KMS-11 (cell line): ENCODE measurements at regions not wholly inside any gene's neighbourhood (a gene's known extent, or its start where the extent isn't known, plus 50 kb on each side); places are given as distances from the start of the nearest gene placed in this dataset.

Experiments
- H2AFZ ChIP-seq: fragments of 200-600 bp; sonication (generic); 2 replicates; pipeline ENCODE4 v1.6.1; 2016; ENCODE audit warnings: antibody characterized with exemption, mixed run types, low read depth
- H3K27ac ChIP-seq: fragments of 200-600 bp; sonication (generic); 2 replicates; pipeline ENCODE4 v1.6.1; 2016; ENCODE audit warnings: mild to moderate bottlenecking, mixed run types
- H3K27me3 ChIP-seq: fragments of 200-600 bp; sonication (generic); 2 replicates; pipeline ENCODE4 v1.6.1; 2017; ENCODE audit warnings: mild to moderate bottlenecking, low read depth, mixed run types, moderate library complexity; ENCODE audit not compliant: insufficient read depth
- H3K36me3 ChIP-seq: fragments of 200-600 bp; sonication (generic); 2 replicates; pipeline ENCODE4 v1.6.1; 2017; ENCODE audit warnings: mild to moderate bottlenecking, mixed run types; ENCODE audit not compliant: insufficient read depth
- H3K4me1 ChIP-seq: fragments of 200-600 bp; sonication (generic); 2 replicates; pipeline ENCODE4 v1.6.1; 2016; ENCODE audit warnings: mild to moderate bottlenecking, low read depth, mixed run types; ENCODE audit not compliant: poor library complexity, severe bottlenecking
- H3K4me2 ChIP-seq: fragments of 200-600 bp; sonication (generic); 2 replicates; pipeline ENCODE4 v1.7.0; 2016; ENCODE audit warnings: mild to moderate bottlenecking, mixed run types
- H3K4me3 ChIP-seq: fragments of 200-600 bp; sonication (generic); IDR thresholded peaks from 2 replicates; pipeline ENCODE4 v1.6.1; 2017; ENCODE audit warnings: low read depth, low read length, mixed read lengths; ENCODE audit not compliant: insufficient read depth
- H3K79me2 ChIP-seq: fragments of 200-600 bp; sonication (generic); 2 replicates; pipeline ENCODE4 v1.6.1; 2016; ENCODE audit warnings: low read depth, mixed run types; ENCODE audit not compliant: insufficient read depth
- H3K9ac ChIP-seq: fragments of 200-600 bp; sonication (generic); 2 replicates; pipeline ENCODE4 v1.6.1; 2016; ENCODE audit warnings: mild to moderate bottlenecking, mixed run types
- H4K20me1 ChIP-seq: fragments of 200-600 bp; sonication (generic); 2 replicates; pipeline ENCODE4 v1.6.1; 2016; ENCODE audit warnings: mild to moderate bottlenecking, mixed run types; ENCODE audit not compliant: insufficient read depth
- CTCF ChIP-seq: fragments of 200-600 bp; sonication (generic); conservative IDR thresholded peaks from 2 replicates; pipeline ENCODE4 v1.6.1; 2017; ENCODE audit warnings: low read depth, mild to moderate bottlenecking, antibody characterized with exemption, low read length, moderate library complexity, mixed read lengths

- TF ChIP-seq CTCF: no peak
- Histone ChIP-seq H3K27ac (no peak overlapping the region), H3K27me3 (no peaks in the 10 kb centered on the region), H4K20me1 (no peaks in the 10 kb centered on the region), H3K4me3 (no peak overlapping the region), H2AFZ (no peak overlapping the region), H3K9ac (no peak overlapping the region), H3K4me1 (no peaks in the 10 kb centered on the region), H3K4me2 (no peak overlapping the region), H3K79me2 (no peaks in the 10 kb centered on the region), H3K36me3 (no peaks in the 10 kb centered on the region)
These were observed 227.7 kb upstream of the TTC29 start for GRCh38 chr4:147173322-147173721.

- H3K79me2 ChIP-seq: no peaks in the 10 kb centered on the region
- TF ChIP-seq CTCF: no peak
- no peak overlapping the region for H2AFZ ChIP-seq
- no peak overlapping the region for H3K27ac ChIP-seq
- H3K4me1 ChIP-seq: no peaks in the 10 kb centered on the region
- no peaks in the 10 kb centered on the region for H4K20me1 ChIP-seq
- H3K9ac ChIP-seq: no peak overlapping the region
- no peak overlapping the region for H3K4me2 ChIP-seq
- no peaks in the 10 kb centered on the region for H3K36me3 ChIP-seq
- H3K4me3 ChIP-seq: no peak overlapping the region
- no peaks in the 10 kb centered on the region for H3K27me3 ChIP-seq
These were observed 228.3 kb upstream of the TTC29 start for GRCh38 chr4:147173797-147174432.

- TF ChIP-seq CTCF: no peak
- H4K20me1 ChIP-seq: no peaks in the 10 kb centered on the region
- no peaks in the 10 kb centered on the region for H3K79me2 ChIP-seq
- no peak overlapping the region for H2AFZ ChIP-seq
- H3K4me2 ChIP-seq: no peak overlapping the region
- no peaks in the 10 kb centered on the region for H3K27me3 ChIP-seq
- no peak overlapping the region for H3K4me3 ChIP-seq
- H3K4me1 ChIP-seq: no peaks in the 10 kb centered on the region
- no peak overlapping the region for H3K9ac ChIP-seq
- no peaks in the 10 kb centered on the region for H3K36me3 ChIP-seq
- H3K27ac ChIP-seq: no peak overlapping the region
These were observed 228.9 kb upstream of the TTC29 start for GRCh38 chr4:147174591-147174990.

- no peak overlapping the region for H3K4me3 ChIP-seq
- H2AFZ ChIP-seq: no peak overlapping the region
These were observed 229.9 kb upstream of the TTC29 start for GRCh38 chr4:147175460-147176025.

More at GRCh38 chr4:147175460-147176025, 229.9 kb upstream of the TTC29 start:
- Histone ChIP-seq H3K4me1 (no peaks in the 10 kb centered on the region), H3K4me2 (no peak overlapping the region), H3K9ac (no peak overlapping the region), H4K20me1 (no peaks in the 10 kb centered on the region), H3K27me3 (no peaks in the 10 kb centered on the region), H3K27ac (no peak overlapping the region), H3K36me3 (no peaks in the 10 kb centered on the region), H3K79me2 (no peaks in the 10 kb centered on the region)
- no peak for TF ChIP-seq CTCF
